ENCODE measurements at regions not wholly inside any gene's neighbourhood (a gene's known extent, or its start where the extent isn't known, plus 50 kb on each side); places are given as distances from the start of the nearest gene placed in this dataset.

GRCh38 chr2:236724200-236724599, 154.6 kb downstream of the ACKR3 start:
- no peaks in the 10 kb centered on the region for H3K36me3 ChIP-seq
- 90 to 93% (median 90%) methylated on average over 6 of the region's 6 CpGs for WGBS, 3 donors

GRCh38 chr2:236726701-236727450, 157.3 kb downstream of the ACKR3 start:
- WGBS, 3 donors: 88 to 93% (median 90%) methylated on average over 20 of the region's 20 CpGs

More at GRCh38 chr2:236724200-236724599, 154.6 kb downstream of the ACKR3 start:
- no peak for DNase-seq
- H3K4me3 ChIP-seq: no peak overlapping the region
- no peaks in the 10 kb centered on the region for H3K4me1 ChIP-seq (ENCODE audit: insufficient read depth)
- intact Hi-C loops (cut with DNase I): no loop called here
- H3K27ac ChIP-seq: no peak overlapping the region
- TF ChIP-seq POLR2A (IDR thresholded peaks at IDR 0.05) (no peak), CTCF (IDR thresholded peaks at IDR 0.05) (no peak), EP300 (IDR thresholded peaks at IDR 0.05) (no peak)
- H3K9me3 ChIP-seq: no peaks in the 10 kb centered on the region
- no peaks in the 10 kb centered on the region for H3K27me3 ChIP-seq

GRCh38 chr2:236728916-236729670, 159.5 kb downstream of the ACKR3 start:
- H3K27me3 ChIP-seq: no peaks in the 10 kb centered on the region
- 77 to 88% (median 79%) methylated on average over 13 of the region's 13 CpGs for WGBS, 3 donors
- no peaks in the 10 kb centered on the region for H3K36me3 ChIP-seq
- H3K4me3 ChIP-seq: no peak overlapping the region
- no peak for DNase-seq
- TF ChIP-seq EP300 (IDR thresholded peaks at IDR 0.05): no peak
- no peak for TF ChIP-seq POLR2A (IDR thresholded peaks at IDR 0.05)
- TF ChIP-seq CTCF (IDR thresholded peaks at IDR 0.05): no peak
- no peak overlapping the region for H3K27ac ChIP-seq
- H3K4me1 ChIP-seq (ENCODE audit: insufficient read depth): no peaks in the 10 kb centered on the region
- H3K9me3 ChIP-seq: no peaks in the 10 kb centered on the region
- intact Hi-C loops (cut with DNase I): no loop called here

More at GRCh38 chr2:236726701-236727450, 157.3 kb downstream of the ACKR3 start:
- H3K27me3 ChIP-seq: no peaks in the 10 kb centered on the region
- no peak overlapping the region for H3K27ac ChIP-seq
- H3K4me1 ChIP-seq (ENCODE audit: insufficient read depth): no peaks in the 10 kb centered on the region
- intact Hi-C loops (cut with DNase I): no loop called here
- H3K4me3 ChIP-seq: no peak overlapping the region
- H3K9me3 ChIP-seq: no peaks in the 10 kb centered on the region
- no peak for DNase-seq
- H3K36me3 ChIP-seq: no peaks in the 10 kb centered on the region
- TF ChIP-seq EP300 (IDR thresholded peaks at IDR 0.05): no peak

- WGBS, 3 donors: 83 to 88% (median 86%) methylated on average over 10 of the region's 10 CpGs
- intact Hi-C loops (cut with DNase I): no loop called here
Observed at GRCh38 chr2:236730393-236730792, 160.8 kb downstream of the ACKR3 start.

More at GRCh38 chr2:236730393-236730792, 160.8 kb downstream of the ACKR3 start:
- no peaks in the 10 kb centered on the region for H3K36me3 ChIP-seq
- no peak overlapping the region for H3K27ac ChIP-seq
- no peaks in the 10 kb centered on the region for H3K4me1 ChIP-seq (ENCODE audit: insufficient read depth)
- no peaks in the 10 kb centered on the region for H3K27me3 ChIP-seq
- no peak overlapping the region for H3K4me3 ChIP-seq
- TF ChIP-seq CTCF (IDR thresholded peaks at IDR 0.05): no peak
- TF ChIP-seq EP300 (IDR thresholded peaks at IDR 0.05): no peak
- no peak for TF ChIP-seq POLR2A (IDR thresholded peaks at IDR 0.05)
- H3K9me3 ChIP-seq: no peaks in the 10 kb centered on the region
- no peak for DNase-seq

Measured in ovary (tissue), 7 donors.